Nephron (organoid): ENCODE measurements at regions not wholly inside any gene's neighbourhood (a gene's known extent, or its start where the extent isn't known, plus 50 kb on each side); places are given as distances from the start of the nearest gene placed in this dataset.

ENCODE experiments used
- H3K27ac Mint-ChIP-seq, 3 experiments: 2 replicates each; pipeline ENCODE4 v1.8.0; 2020; ENCODE audit warnings: mixed read lengths in 3 of 3, mild to moderate bottlenecking in 2 of 3, moderate library complexity in 1 of 3
- H3K27me3 Mint-ChIP-seq: 2 replicates; pipeline ENCODE4 v1.8.0; 2021; ENCODE audit warnings: low read depth, mild to moderate bottlenecking, moderate library complexity, mixed read lengths
- H3K36me3 Mint-ChIP-seq: 2 replicates; pipeline ENCODE4 v1.8.0; 2020; ENCODE audit warnings: low read depth, mixed read lengths
- H3K4me1 Mint-ChIP-seq: 2 replicates; pipeline ENCODE4 v1.8.0; 2020; ENCODE audit warnings: mixed read lengths
- H3K4me3 Mint-ChIP-seq, 3 experiments: 2 replicates each; pipeline ENCODE4 v1.8.0; 2020; ENCODE audit warnings: mild to moderate bottlenecking in 3 of 3, mixed read lengths in 3 of 3, moderate library complexity in 2 of 3
- H3K9me3 Mint-ChIP-seq: 2 replicates; pipeline ENCODE4 v1.8.0; 2020; ENCODE audit warnings: mixed read lengths
- TF ChIP-seq, protein P1 (sequence below), 3 experiments: fragments of 200-600 bp; sonication (generic); IDR thresholded peaks; one replicate each; pipeline ENCODE4 v1.5.0; 2021; ENCODE audit warnings: antibody characterized with exemption in 3 of 3; ENCODE audit not compliant: unreplicated experiment in 3 of 3

DNA sequence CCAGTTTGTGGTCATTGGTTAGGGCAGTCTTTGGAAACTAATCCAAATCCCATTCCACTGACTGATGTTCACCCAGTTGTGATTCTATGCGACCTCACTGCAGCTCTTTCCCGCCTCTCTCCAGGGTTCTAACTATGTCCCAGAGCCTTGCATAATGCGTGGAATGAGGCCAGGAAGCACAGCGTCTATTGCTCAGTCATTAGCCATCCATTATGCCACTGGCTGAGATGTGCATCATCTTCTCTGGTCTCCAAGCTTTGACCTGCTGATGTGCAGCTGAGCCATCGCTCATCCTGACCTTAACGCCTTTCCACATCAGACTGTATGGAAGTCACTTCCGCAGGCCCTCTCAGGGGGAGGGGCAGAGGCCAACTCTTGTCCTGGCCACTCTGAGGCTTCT, 115.4 kb upstream of the VRK1 start:
- TF ChIP-seq, protein P1, sequence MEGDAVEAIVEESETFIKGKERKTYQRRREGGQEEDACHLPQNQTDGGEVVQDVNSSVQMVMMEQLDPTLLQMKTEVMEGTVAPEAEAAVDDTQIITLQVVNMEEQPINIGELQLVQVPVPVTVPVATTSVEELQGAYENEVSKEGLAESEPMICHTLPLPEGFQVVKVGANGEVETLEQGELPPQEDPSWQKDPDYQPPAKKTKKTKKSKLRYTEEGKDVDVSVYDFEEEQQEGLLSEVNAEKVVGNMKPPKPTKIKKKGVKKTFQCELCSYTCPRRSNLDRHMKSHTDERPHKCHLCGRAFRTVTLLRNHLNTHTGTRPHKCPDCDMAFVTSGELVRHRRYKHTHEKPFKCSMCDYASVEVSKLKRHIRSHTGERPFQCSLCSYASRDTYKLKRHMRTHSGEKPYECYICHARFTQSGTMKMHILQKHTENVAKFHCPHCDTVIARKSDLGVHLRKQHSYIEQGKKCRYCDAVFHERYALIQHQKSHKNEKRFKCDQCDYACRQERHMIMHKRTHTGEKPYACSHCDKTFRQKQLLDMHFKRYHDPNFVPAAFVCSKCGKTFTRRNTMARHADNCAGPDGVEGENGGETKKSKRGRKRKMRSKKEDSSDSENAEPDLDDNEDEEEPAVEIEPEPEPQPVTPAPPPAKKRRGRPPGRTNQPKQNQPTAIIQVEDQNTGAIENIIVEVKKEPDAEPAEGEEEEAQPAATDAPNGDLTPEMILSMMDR (IDR thresholded peaks at IDR 0.05; ENCODE audit: unreplicated experiment in 3 of 3): no peak
- Mint-ChIP-seq H3K36me3 (no peaks in the 10 kb centered on the region), H3K27me3 (peaks cover 6% of the 10 kb centered on the region), H3K9me3 (peaks cover 4% of the 10 kb centered on the region), H3K4me1 (peaks cover 7% of the 10 kb centered on the region), H3K27ac (no peak overlapping the region), H3K4me3 (no peak overlapping the region)

GRCh38 chr14:96682401-96682800, 114.8 kb upstream of the VRK1 start:
- TF ChIP-seq, protein P1 (IDR thresholded peaks at IDR 0.05; ENCODE audit: unreplicated experiment in 3 of 3): no peak
- no peak overlapping the region for H3K27ac Mint-ChIP-seq

GRCh38 chr14:96683562-96684289, 113.5 kb upstream of the VRK1 start:
- Mint-ChIP-seq H3K27me3 (peaks cover 6% of the 10 kb centered on the region), H3K36me3 (no peaks in the 10 kb centered on the region), H3K27ac (no peak overlapping the region), H3K9me3 (peaks cover 2% of the 10 kb centered on the region), H3K4me1 (no peaks in the 10 kb centered on the region), H3K4me3 (no peak overlapping the region)
- TF ChIP-seq, protein P1 (IDR thresholded peaks at IDR 0.05; ENCODE audit: unreplicated experiment in 3 of 3): no peak

More at GRCh38 chr14:96682401-96682800, 114.8 kb upstream of the VRK1 start:
- H3K9me3 Mint-ChIP-seq: peaks cover 2% of the 10 kb centered on the region
- H3K36me3 Mint-ChIP-seq: no peaks in the 10 kb centered on the region
- peaks cover 6% of the 10 kb centered on the region for H3K27me3 Mint-ChIP-seq
- no peak overlapping the region for H3K4me3 Mint-ChIP-seq
- H3K4me1 Mint-ChIP-seq: peaks cover under 1% of the 10 kb centered on the region

- Mint-ChIP-seq H3K27ac (no peak overlapping the region), H3K27me3 (no peaks in the 10 kb centered on the region), H3K4me1 (no peaks in the 10 kb centered on the region), H3K4me3 (no peak overlapping the region), H3K9me3 (peaks cover 2% of the 10 kb centered on the region), H3K36me3 (no peaks in the 10 kb centered on the region)
- TF ChIP-seq, protein P1 (IDR thresholded peaks at IDR 0.05; ENCODE audit: unreplicated experiment in 3 of 3): no peak
Measured at GRCh38 chr14:96686126-96686525, 111.1 kb upstream of the VRK1 start.

DNA sequence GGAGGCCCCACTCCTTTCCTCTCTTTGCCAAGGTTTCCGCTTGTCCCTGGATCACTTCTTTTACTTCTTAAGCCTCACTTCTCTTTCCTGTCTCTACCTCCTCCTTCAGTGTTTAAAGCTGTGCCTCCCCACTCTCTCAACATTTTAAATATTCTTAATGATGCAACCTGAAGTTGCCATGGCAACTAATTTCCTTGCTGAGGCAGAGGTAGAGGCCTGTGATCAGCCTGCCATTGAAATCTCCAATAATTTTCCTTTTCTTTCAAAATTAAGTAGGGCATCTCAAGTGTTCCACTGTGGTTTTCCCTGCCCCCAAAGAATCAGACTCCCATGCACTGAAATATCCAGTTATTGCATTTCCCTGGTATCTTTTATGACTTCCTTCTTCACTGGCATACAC, 108.6 kb upstream of the VRK1 start:
- H3K9me3 Mint-ChIP-seq: peaks cover under 1% of the 10 kb centered on the region
- no peak overlapping the region for H3K4me3 Mint-ChIP-seq
- H3K27ac Mint-ChIP-seq: no peak overlapping the region
- TF ChIP-seq, protein P1 (IDR thresholded peaks at IDR 0.05; ENCODE audit: unreplicated experiment in 3 of 3): no peak
- no peaks in the 10 kb centered on the region for H3K36me3 Mint-ChIP-seq
- no peaks in the 10 kb centered on the region for H3K4me1 Mint-ChIP-seq
- H3K27me3 Mint-ChIP-seq: no peaks in the 10 kb centered on the region
